ENCODE measurements at regions not wholly inside any gene's neighbourhood (a gene's known extent, or its start where the extent isn't known, plus 50 kb on each side); places are given as distances from the start of the nearest gene placed in this dataset.

- no peak for DNase-seq
Measured at GRCh38 chr4:182023469-182023868, 219.7 kb upstream of the TENM3 start.

- DNase-seq: no peak
Measured at GRCh38 chr4:182042945-182043344, 200.3 kb upstream of the TENM3 start.

DNA sequence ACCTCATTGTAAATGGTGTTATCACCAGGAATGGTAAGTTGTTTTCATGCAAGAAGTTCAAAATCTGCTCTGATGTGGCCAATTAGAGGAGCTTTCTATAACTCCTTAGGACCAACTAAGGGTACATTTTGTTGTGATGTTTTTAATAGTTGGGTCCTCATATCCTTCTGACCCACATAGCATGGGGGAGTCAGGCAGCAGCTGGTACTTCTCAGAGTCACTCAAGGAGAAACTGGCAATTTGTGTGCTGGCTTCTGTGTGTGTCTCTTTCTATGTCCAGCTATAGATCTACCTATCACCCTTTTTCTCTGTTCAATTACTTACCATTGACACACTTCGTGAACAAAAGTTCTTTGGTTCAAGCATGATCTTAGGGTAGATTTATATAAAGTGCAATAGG is 194.3 kb upstream of the TENM3 start:
- DNase-seq: no peak

GRCh38 chr4:182056866-182057265 is 186.3 kb upstream of the TENM3 start:
- DNase-seq: no peak

GRCh38 chr4:182062458-182062857 is 180.7 kb upstream of the TENM3 start:
- no peak for DNase-seq

GRCh38 chr4:182062936-182063335 is 180.3 kb upstream of the TENM3 start:
- no peak for DNase-seq

- DNase-seq: no peak
Measured at GRCh38 chr4:182063651-182064050, 179.6 kb upstream of the TENM3 start.

DNA sequence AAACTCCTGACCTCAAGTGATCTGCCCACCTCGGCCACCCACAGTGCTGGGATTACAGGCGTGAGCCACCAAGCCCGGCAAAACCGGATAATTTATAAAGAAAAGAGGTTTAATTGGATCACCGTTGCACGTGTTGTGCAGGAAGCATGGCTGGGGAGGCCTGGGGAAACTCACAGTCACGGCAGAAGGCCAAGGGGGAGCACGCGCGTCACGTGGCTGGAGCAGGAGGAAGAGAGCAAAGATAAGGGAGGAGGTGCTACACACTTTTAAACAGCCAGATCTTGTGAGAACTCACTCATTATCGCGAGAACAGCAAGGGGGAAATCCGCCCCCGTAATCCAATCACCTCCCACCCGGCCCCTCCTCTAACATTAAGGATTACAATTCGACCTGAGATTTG is 177.9 kb upstream of the TENM3 start:
- no peak for DNase-seq

DNA sequence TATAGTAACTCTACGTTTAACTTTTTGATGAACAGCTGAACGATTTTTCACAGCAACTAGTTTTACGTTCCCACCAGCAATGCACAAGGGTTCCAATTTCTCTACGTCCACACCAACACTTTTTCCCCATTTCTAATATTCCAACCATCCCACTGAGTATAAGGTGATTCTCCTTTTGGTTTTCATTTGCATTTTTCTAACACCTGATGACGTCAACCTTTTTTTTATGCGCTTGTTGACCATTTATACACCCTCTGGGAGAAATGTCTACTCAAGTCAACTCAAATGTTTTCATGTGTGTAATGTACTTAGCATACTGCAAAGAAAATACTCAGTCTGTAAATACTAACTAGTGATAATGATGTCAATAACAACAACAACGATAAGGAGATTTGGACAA is 177.2 kb upstream of the TENM3 start:
- no peak for DNase-seq

GRCh38 chr4:182067828-182068227 is 175.4 kb upstream of the TENM3 start:
- DNase-seq: no peak

GRCh38 chr4:182068920-182069319 is 174.3 kb upstream of the TENM3 start:
- DNase-seq: no peak

GRCh38 chr4:182073278-182073677 is 169.9 kb upstream of the TENM3 start:
- no peak for DNase-seq

DNA sequence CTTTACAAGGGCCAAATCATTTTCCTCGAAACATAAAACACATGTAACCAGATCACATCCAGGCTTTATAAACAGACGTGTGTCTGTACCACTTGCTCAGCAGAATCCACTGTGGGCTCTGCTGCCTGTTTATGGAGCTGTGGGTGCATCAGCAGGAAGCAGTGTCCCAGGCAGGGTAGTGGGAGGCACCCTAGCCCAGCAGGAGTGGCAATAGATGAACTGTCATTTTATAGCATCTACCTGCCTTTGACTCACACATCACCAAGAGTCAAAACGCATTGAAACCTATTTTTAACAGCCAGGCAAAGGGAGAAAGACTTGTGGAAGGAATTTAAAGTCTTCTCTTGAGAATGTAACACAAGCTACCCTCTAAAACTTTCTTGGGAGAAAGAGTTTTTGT is 169.1 kb upstream of the TENM3 start:
- no peak for DNase-seq

DNA sequence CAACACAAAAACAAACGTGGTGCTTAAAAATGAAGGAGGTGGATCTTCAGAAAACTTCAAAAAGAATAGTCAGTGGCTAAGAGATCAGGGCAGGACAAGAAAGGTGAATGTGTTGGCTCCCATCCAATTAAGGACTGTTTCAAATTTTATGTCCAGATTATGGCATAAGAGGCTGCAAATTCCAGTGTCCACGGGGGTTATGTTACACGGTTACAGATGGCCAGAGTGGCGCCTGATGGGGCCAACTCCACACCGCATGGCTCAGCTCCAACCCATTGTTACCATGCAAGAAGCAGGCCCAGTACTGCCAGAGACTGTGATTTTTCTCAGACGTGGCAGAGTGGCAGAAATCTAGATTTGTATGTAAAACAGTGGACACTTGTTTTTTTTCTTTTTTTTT is 168.4 kb upstream of the TENM3 start:
- DNase-seq: no peak

DNA sequence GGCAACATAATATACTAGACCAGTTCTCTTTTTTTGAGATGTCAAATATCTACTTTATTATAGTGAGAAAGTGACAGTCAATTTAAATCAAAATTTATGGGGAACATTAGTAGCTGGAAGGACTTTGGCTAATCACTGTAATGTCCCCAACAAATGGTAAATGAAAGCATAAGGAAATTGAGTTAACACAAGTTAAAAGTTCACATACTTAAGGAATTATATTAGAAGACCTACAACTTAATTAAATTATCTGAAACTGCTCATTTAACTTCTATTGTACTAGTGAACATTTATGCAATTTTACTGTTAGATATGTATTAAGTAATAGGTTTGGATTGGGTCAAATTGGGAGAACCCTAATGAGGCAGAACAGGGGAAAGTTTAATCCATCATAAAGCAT is 160.3 kb upstream of the TENM3 start:
- no peak for DNase-seq

- DNase-seq: no peak
Measured at GRCh38 chr4:182083671-182084410, 159.4 kb upstream of the TENM3 start.

DNA sequence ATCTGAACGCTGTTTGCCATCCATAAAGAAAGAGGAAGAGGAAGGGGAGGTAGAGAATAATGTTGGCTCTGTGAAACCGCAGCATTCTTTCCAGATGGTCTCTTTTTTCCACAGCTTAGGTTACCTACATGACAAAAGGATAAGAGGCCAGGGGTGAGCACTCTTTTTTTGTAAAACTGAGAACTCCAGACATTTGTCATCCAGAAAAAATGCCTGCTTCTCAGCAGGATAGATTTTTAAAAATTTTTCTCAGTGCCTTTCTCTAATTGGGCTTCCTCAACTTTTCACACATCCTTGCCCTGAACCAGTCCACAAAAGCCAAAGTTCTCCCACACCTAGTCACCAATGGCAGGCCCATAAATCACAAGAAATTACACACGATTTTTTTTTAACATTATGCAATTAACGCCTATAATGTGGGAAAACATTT is 158.1 kb upstream of the TENM3 start:
- DNase-seq: no peak

GRCh38 chr4:182089326-182089725 is 153.9 kb upstream of the TENM3 start:
- DNase-seq: no peak

- no peak for DNase-seq
Measured at GRCh38 chr4:182090186-182090585, 153.0 kb upstream of the TENM3 start.

- no peak for DNase-seq
Measured at GRCh38 chr4:182091128-182091527, 152.1 kb upstream of the TENM3 start.

DNA sequence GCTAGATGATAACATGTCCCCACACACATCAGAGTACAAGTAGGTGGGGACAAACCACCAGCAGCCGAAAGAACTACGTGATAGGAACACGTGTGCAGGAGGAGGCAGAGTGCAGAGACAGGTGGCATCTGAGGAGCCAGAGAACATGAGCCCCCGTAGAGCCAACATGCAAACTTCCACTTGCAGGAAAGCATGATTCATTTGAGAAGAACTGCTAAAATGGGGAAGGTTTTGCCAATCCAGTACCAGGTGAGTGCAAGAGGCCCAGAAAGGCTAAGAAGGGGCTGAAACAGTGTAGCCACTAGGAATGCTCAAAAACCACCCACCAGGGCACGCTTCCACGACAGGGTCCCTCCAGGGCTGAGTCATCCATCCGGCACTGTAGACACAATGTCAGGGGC is 149.8 kb upstream of the TENM3 start:
- no peak for DNase-seq

DNA sequence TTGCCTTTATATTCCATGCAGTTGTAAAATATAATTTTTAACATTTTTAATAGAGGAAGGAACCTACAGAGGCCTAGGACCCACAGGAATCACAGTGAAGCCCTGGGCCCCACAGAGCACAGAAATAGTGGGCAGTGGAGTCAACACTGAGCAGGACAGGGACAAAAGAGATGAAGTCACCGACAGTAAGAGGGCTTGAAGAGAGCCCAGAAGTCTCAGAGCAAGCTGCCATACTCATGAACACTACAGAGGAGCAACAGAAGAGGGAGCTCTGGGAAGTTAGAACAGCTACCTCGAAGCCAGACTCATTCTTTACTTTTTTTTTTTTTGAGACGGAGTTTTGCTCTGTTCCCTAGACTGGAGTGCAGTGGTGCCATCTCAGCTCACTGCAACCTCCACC is 149.3 kb upstream of the TENM3 start:
- DNase-seq: no peak

- DNase-seq: no peak
Measured at GRCh38 chr4:182101618-182102017, 141.6 kb upstream of the TENM3 start.

GRCh38 chr4:182102576-182102975 is 140.6 kb upstream of the TENM3 start:
- no peak for DNase-seq

Measured in left kidney (tissue), 1 donor.